ENCODE measurements at regions not wholly inside any gene's neighbourhood (a gene's known extent, or its start where the extent isn't known, plus 50 kb on each side); places are given as distances from the start of the nearest gene placed in this dataset.

GRCh38 chr1:81313289-81313688 lies 487.4 kb upstream of the ADGRL2 start:
- 85 to 91% (median 90%) methylated on average over 4 of the region's 4 CpGs for WGBS, 5 donors
- DNase-seq: no peak
- no peaks in the 10 kb centered on the region for H3K27me3 ChIP-seq (replicated peaks in 1 of 7)
- no peaks in the 10 kb centered on the region for H3K36me3 ChIP-seq
- no peak for TF ChIP-seq CTCF (IDR thresholded peaks at IDR 0.05 in 8 of 11, conservative IDR thresholded peaks at IDR 0.05 in 3 of 11)
- TF ChIP-seq POLR2A (IDR thresholded peaks at IDR 0.05): no peak
- no peak for TF ChIP-seq POLR2AphosphoS5 (IDR thresholded peaks at IDR 0.05)
- H3K27ac ChIP-seq: peak overlapping the region in 2 of 8 donors; percentile 3 to 39
- H3K4me1 ChIP-seq: peaks cover 0 to 12% (median 2%) of the 10 kb centered on the region in 6 donors
- H3K4me3 ChIP-seq: no peak overlapping the region
- intact Hi-C loops (cut with DNase I; ENCODE audit: low total_unique reads): no loop called here
- H3K9me3 ChIP-seq: no peaks in the 10 kb centered on the region

- H3K4me1 ChIP-seq: peaks cover 0 to 12% (median 2%) of the 10 kb centered on the region in 6 donors
- no peaks in the 10 kb centered on the region for H3K27me3 ChIP-seq (replicated peaks in 1 of 7)
- WGBS, 5 donors: 84 to 92% (median 86%) methylated on average over 8 of the region's 8 CpGs
- H3K27ac ChIP-seq: no peak overlapping the region
- intact Hi-C loops (cut with DNase I; ENCODE audit: low total_unique reads): no loop called here
- DNase-seq: no peak
- TF ChIP-seq POLR2AphosphoS5 (IDR thresholded peaks at IDR 0.05) (no peak), POLR2A (IDR thresholded peaks at IDR 0.05) (no peak), CTCF (IDR thresholded peaks at IDR 0.05 in 8 of 11, conservative IDR thresholded peaks at IDR 0.05 in 3 of 11) (no peak)
- H3K36me3 ChIP-seq: no peaks in the 10 kb centered on the region
- H3K9me3 ChIP-seq: no peaks in the 10 kb centered on the region
- H3K4me3 ChIP-seq: no peak overlapping the region
Observed at GRCh38 chr1:81312272-81312754, 488.4 kb upstream of the ADGRL2 start.

GRCh38 chr1:81310250-81310649 lies 490.5 kb upstream of the ADGRL2 start:
- Histone ChIP-seq H3K27ac (no peak overlapping the region), H3K4me3 (no peak overlapping the region), H3K4me1 (peaks cover 0 to 16% (median 2%) of the 10 kb centered on the region in 6 donors), H3K9me3 (no peaks in the 10 kb centered on the region), H3K27me3 (replicated peaks in 1 of 7) (no peaks in the 10 kb centered on the region), H3K36me3 (no peaks in the 10 kb centered on the region)
- WGBS, 5 donors: 89 to 100% (median 95%) methylated on average over 1 of the region's 1 CpG
- intact Hi-C loops (cut with DNase I; ENCODE audit: low total_unique reads): no loop called here
- TF ChIP-seq CTCF (IDR thresholded peaks at IDR 0.05 in 8 of 11, conservative IDR thresholded peaks at IDR 0.05 in 3 of 11): no peak
- TF ChIP-seq POLR2A (IDR thresholded peaks at IDR 0.05): no peak
- no peak for TF ChIP-seq POLR2AphosphoS5 (IDR thresholded peaks at IDR 0.05)
- no peak for DNase-seq

- no peaks in the 10 kb centered on the region for H3K27me3 ChIP-seq (replicated peaks in 1 of 7)
- DNase-seq: no peak
- H3K9me3 ChIP-seq: no peaks in the 10 kb centered on the region
- H3K27ac ChIP-seq: no peak overlapping the region
- intact Hi-C loops (cut with DNase I; ENCODE audit: low total_unique reads): no loop called here
- peak overlapping the region in 2 of 8 donors; percentile 9 to 49 for H3K4me3 ChIP-seq
- TF ChIP-seq POLR2AphosphoS5 (IDR thresholded peaks at IDR 0.05) (no peak), POLR2A (IDR thresholded peaks at IDR 0.05) (no peak), CTCF (IDR thresholded peaks at IDR 0.05 in 8 of 11, conservative IDR thresholded peaks at IDR 0.05 in 3 of 11) (no peak)
- H3K36me3 ChIP-seq: no peaks in the 10 kb centered on the region
- peaks cover 0 to 5% (median 0%) of the 10 kb centered on the region in 6 donors for H3K4me1 ChIP-seq
- 56 to 70% (median 59%) methylated on average over 6 of the region's 6 CpGs for WGBS, 5 donors
Observed at GRCh38 chr1:81308191-81308590, 492.5 kb upstream of the ADGRL2 start.
